BLaER1 (cell line): ENCODE measurements at regions not wholly inside any gene's neighbourhood (a gene's known extent, or its start where the extent isn't known, plus 50 kb on each side); places are given as distances from the start of the nearest gene placed in this dataset.

Source experiments
- H3K27ac ChIP-seq: shearing (Covaris generic); formaldehyde crosslinking; 2 replicates; pipeline ENCODE4 v1.8.1; 2022
- H3K27me3 ChIP-seq: shearing (Covaris generic); formaldehyde crosslinking; 2 replicates; pipeline ENCODE4 v1.8.1; 2022
- H3K36me3 ChIP-seq: shearing (Covaris generic); formaldehyde crosslinking; 2 replicates; pipeline ENCODE4 v1.8.1; 2022
- H3K4me1 ChIP-seq: shearing (Covaris generic); formaldehyde crosslinking; 2 replicates; pipeline ENCODE4 v1.8.1; 2022
- H3K4me2 ChIP-seq: shearing (Covaris generic); formaldehyde crosslinking; 2 replicates; pipeline ENCODE4 v1.8.1; 2022
- H3K4me3 ChIP-seq: shearing (Covaris generic); formaldehyde crosslinking; 2 replicates; pipeline ENCODE4 v1.8.1; 2022
- H3K9ac ChIP-seq: shearing (Covaris generic); formaldehyde crosslinking; 2 replicates; pipeline ENCODE4 v1.8.1; 2022
- H3K9me3 ChIP-seq: shearing (Covaris generic); formaldehyde crosslinking; 2 replicates; pipeline ENCODE4 v1.8.1; 2022
- H4K20me1 ChIP-seq: shearing (Covaris generic); formaldehyde crosslinking; 2 replicates; pipeline ENCODE4 v1.8.1; 2022
- Cebpa-rat ChIP-seq: shearing (Covaris generic); IDR thresholded peaks from 2 replicates; pipeline ENCODE4 v1.8.1; 2022

DNA sequence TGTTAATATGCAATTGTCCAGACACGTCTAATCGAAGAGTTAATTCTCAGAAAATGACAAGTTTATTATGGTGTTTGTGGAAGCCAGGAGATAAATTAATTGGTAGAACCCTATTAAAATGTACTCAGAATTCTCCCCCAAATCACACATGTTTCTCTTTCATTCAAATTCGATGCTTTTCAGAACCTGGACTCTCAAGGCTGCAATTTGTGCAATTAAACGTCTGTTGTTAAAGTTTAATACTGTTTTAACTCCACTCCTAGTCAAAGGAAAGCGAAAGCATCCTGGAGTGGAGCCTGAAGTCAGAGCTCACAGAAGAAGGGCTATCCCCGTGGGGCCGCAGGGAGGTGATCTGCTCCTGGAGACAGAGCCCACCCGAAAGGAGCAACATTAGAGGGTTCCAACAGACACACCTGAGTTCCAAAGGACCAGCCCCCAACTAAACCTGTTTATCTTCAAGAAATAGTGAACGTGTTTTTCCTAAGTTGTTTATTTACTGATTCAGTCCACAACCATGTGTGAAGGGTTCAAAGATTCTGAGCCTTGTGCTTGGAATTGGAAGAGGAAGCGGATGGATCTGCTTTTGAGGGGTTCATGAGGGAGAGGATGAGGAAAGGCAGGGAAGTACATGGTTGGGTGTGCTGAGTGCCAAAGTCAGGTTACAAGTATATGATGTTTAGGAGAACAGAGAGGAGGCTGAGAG lies 68.0 kb upstream of the AKT3 start:
- Histone ChIP-seq H3K9me3 (no peaks in the 10 kb centered on the region), H3K27me3 (0 out of 2 replicates have a peak, but pooled peaks cover 3% of the 10 kb centered on the region), H3K4me1 (no peaks in the 10 kb centered on the region), H3K36me3 (no peaks in the 10 kb centered on the region), H3K4me2 (no peak overlapping the region), H3K27ac (no peak overlapping the region), H3K4me3 (no peak overlapping the region), H4K20me1 (no peaks in the 10 kb centered on the region), H3K9ac (no peak overlapping the region)
- no peak for TF ChIP-seq Cebpa-rat

DNA sequence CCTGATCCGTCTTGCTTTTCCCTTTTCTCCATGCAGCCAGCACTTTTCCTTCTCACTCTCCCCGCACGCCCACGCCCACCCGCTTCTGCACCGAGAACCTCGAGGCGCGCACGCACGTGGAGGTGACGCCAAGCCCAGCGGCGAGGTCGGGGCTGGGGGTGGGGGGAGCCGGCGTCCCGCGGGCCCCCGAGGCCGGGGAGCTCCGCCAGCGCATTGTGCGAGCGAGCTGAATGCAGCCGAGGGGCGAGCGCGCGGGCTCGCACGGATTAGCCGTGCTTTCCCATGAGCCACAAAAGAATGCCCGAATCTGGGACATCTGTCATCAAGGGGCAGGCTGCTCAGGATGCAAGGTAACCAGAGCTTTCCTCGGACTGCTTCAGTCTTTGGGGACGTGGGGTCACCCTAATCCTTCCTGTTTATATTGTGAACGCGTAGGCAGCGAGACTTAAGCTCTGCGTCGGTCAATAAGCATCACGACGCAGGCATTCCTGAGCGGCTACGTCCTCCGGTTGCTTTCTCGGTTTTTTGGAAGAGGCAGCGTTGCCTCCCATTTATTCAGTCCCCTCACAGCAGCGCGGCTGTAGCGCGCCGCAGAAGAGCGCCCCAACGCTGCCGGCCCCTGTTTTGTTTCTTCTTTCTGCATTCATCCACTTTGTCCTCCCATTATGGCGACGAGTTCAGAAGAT lies 67.3 kb upstream of the AKT3 start:
- Histone ChIP-seq H3K27ac (no peak overlapping the region), H3K4me3 (no peak overlapping the region), H3K36me3 (no peaks in the 10 kb centered on the region), H3K27me3 (0 out of 2 replicates have a peak, but pooled peaks cover 3% of the 10 kb centered on the region), H3K9me3 (no peaks in the 10 kb centered on the region), H4K20me1 (no peaks in the 10 kb centered on the region), H3K9ac (no peak overlapping the region), H3K4me2 (no peak overlapping the region), H3K4me1 (no peaks in the 10 kb centered on the region)
- TF ChIP-seq Cebpa-rat: no peak

DNA sequence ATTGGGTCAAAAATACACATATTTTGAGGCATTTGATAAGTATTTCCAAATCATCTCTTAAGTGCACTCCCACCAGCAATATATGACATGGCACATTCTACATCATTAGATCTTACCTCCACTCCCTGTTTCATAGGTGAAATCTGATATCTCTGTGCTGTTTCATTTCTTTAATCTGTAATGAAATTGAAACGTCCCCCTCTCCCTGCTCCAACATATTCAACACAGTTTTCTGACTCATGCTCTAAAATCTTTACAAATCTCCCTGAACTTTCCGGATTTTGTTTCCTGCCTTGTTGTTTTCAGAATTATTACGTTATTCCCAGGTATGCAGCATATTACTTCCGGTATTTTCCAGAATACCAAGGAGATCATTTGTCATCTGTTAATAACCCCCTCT lies 66.1 kb upstream of the AKT3 start:
- Histone ChIP-seq H3K9me3 (no peaks in the 10 kb centered on the region), H3K27ac (no peak overlapping the region), H3K9ac (no peak overlapping the region)

GRCh38 chr1:243912347-243912746 lies 62.3 kb upstream of the AKT3 start:
- Histone ChIP-seq H3K4me1 (peaks cover 3% of the 10 kb centered on the region; the same call in 1 of the 2 replicates), H3K27me3 (0 out of 2 replicates have a peak, but pooled peaks cover under 1% of the 10 kb centered on the region), H3K36me3 (no peaks in the 10 kb centered on the region), H3K4me3 (no peak overlapping the region), H3K9me3 (no peaks in the 10 kb centered on the region), H3K4me2 (no peak overlapping the region), H4K20me1 (no peaks in the 10 kb centered on the region), H3K9ac (no peak overlapping the region), H3K27ac (no peak overlapping the region)
- no peak for TF ChIP-seq Cebpa-rat

More for the DNA sequence above, 66.1 kb upstream of the AKT3 start:
- Histone ChIP-seq H4K20me1 (no peaks in the 10 kb centered on the region), H3K4me3 (no peak overlapping the region), H3K4me1 (no peaks in the 10 kb centered on the region), H3K36me3 (no peaks in the 10 kb centered on the region), H3K4me2 (no peak overlapping the region), H3K27me3 (0 out of 2 replicates have a peak, but pooled peaks cover 3% of the 10 kb centered on the region)
- no peak for TF ChIP-seq Cebpa-rat

DNA sequence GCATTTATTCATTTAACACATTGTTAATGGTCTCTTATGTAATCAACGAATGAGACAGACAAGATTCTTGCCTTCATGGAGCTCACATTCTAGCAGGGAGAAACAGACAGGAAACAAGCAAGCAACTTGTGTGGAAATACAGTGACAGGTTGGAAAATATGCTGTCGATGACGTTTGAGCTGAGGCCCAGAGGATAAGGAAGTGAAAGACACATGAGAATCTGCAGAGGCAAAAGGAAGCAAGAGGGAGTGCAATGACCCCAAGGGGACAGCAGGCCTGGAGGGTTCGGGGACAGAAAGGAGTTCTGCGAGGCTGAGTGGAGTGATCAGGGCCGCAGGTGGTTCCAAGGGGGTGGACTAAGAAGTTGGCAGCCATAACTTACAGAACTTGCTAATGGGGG lies 60.6 kb upstream of the AKT3 start:
- Histone ChIP-seq H3K9ac (no peak overlapping the region), H3K9me3 (no peaks in the 10 kb centered on the region), H3K4me3 (no peak overlapping the region), H4K20me1 (no peaks in the 10 kb centered on the region), H3K27ac (no peak overlapping the region), H3K4me1 (peaks cover 3% of the 10 kb centered on the region; the same call in 1 of the 2 replicates), H3K4me2 (no peak overlapping the region), H3K36me3 (no peaks in the 10 kb centered on the region), H3K27me3 (no peaks in the 10 kb centered on the region)
- TF ChIP-seq Cebpa-rat: no peak

DNA sequence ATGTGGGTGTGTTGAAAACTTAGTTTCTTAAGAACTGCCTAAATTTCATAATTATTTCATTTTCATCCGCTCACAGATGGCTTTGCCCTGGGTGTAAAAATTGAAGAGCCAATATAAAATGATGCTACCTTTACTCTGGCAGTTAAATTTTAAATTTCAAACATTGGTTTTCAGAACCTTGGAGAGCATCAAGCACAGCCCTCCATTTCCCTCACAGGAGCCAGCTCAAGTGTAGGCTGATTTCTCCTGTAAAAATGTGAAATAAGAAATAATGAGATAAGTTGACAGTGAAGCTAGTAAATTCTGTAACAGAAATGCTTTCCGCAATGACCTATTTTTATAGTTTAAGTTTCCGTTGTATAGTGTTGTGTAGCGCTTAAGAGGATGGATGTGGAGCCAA lies 53.9 kb upstream of the AKT3 start:
- Histone ChIP-seq H3K4me1 (no peaks in the 10 kb centered on the region), H4K20me1 (no peaks in the 10 kb centered on the region), H3K4me3 (no peak overlapping the region), H3K9ac (no peak overlapping the region), H3K9me3 (no peaks in the 10 kb centered on the region), H3K27ac (no peak overlapping the region), H3K4me2 (no peak overlapping the region), H3K27me3 (no peaks in the 10 kb centered on the region), H3K36me3 (no peaks in the 10 kb centered on the region)
- no peak for TF ChIP-seq Cebpa-rat

GRCh38 chr1:243903041-243903440 lies 53.0 kb upstream of the AKT3 start:
- Histone ChIP-seq H3K4me1 (no peaks in the 10 kb centered on the region), H3K9ac (no peak overlapping the region), H3K27me3 (no peaks in the 10 kb centered on the region), H3K4me2 (no peak overlapping the region), H3K27ac (no peak overlapping the region), H3K36me3 (no peaks in the 10 kb centered on the region), H3K4me3 (no peak overlapping the region), H3K9me3 (no peaks in the 10 kb centered on the region), H4K20me1 (no peaks in the 10 kb centered on the region)
- TF ChIP-seq Cebpa-rat: no peak

DNA sequence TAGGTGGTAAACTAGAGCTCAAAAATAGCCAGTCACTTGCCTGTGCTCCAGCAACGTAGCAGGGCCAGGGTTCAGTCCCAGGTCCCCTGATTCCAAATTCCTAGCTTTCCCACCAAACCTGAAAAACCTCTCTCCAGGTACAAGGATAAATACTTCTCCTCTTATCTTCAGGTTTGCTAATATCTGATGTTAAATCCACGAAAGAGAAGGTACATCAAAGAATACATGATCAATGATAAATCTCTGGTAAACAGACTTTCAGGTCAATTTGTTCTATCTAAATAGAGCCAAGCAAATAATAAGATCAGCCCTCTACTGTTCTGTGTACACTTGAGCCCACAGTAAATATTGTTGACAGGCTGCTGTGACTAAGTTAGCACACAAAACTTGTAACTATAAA lies 52.1 kb upstream of the AKT3 start:
- no peak for TF ChIP-seq Cebpa-rat
- H4K20me1 ChIP-seq: no peaks in the 10 kb centered on the region
- no peaks in the 10 kb centered on the region for H3K36me3 ChIP-seq
- no peaks in the 10 kb centered on the region for H3K4me1 ChIP-seq
- no peak overlapping the region for H3K9ac ChIP-seq
- no peaks in the 10 kb centered on the region for H3K9me3 ChIP-seq
- no peak overlapping the region for H3K4me2 ChIP-seq
- H3K27me3 ChIP-seq: no peaks in the 10 kb centered on the region
- no peak overlapping the region for H3K27ac ChIP-seq
- no peak overlapping the region for H3K4me3 ChIP-seq
